Gastrocnemius medialis (tissue), 4 donors: ENCODE measurements at regions not wholly inside any gene's neighbourhood (a gene's known extent, or its start where the extent isn't known, plus 50 kb on each side); places are given as distances from the start of the nearest gene placed in this dataset.

Experiments
- ATAC-seq, 2 donors: fragments of 150-250 bp; one replicate each; pipeline ENCODE4 v1.9.1; 2016
- DNase-seq, 2 donors: peaks; one replicate each; pipeline ENCODE4 v3.0.0-alpha.2; 2019
- H3K27ac ChIP-seq, 4 donors: fragments of 200-600 bp; sonication (generic); 1 replicate in 1 of 4; 2 replicates in 3 of 4; pipeline ENCODE4 v1.5.1; 2016 to 2018; ENCODE audit warnings: mild to moderate bottlenecking in 2 of 4, moderate library complexity in 1 of 4
- H3K27me3 ChIP-seq, 3 donors: fragments of 200-600 bp; sonication (generic) in 2 of 3; 1 replicate in 1 of 3; 2 replicates in 2 of 3; pipeline versions ENCODE4 v1.5.1 to v1.6.0; 2016 to 2019; ENCODE audit warnings: mild to moderate bottlenecking in 1 of 3, moderate library complexity in 1 of 3
- H3K36me3 ChIP-seq, 2 donors: fragments of 200-600 bp; sonication (generic) in 1 of 2; one replicate each; pipeline ENCODE4 v1.5.1; 2017 to 2018
- H3K4me1 ChIP-seq, 2 donors: fragments of 200-600 bp; sonication (generic) in 1 of 2; one replicate each; pipeline ENCODE4 v1.5.1; 2016 to 2017; ENCODE audit warnings: mild to moderate bottlenecking in 2 of 2
- H3K4me3 ChIP-seq, 4 donors: fragments of 200-600 bp; sonication (generic) in 3 of 4; 1 replicate in 1 of 4; 2 replicates in 3 of 4; pipeline ENCODE4 v1.5.1; 2016 to 2019; ENCODE audit warnings: mild to moderate bottlenecking in 2 of 4
- H3K9me3 ChIP-seq, 3 donors: fragments of 200-600 bp; sonication (generic) in 2 of 3; 1 replicate in 1 of 3; 2 replicates in 2 of 3; pipeline ENCODE4 v1.5.1; 2016 to 2019
- POLR2A ChIP-seq, 2 donors: fragments of 450-650 bp; IDR thresholded peaks; one replicate each; pipeline ENCODE4 v1.6.1; 2017; ENCODE audit warnings: antibody characterized with exemption in 2 of 2, mild to moderate bottlenecking in 2 of 2, moderate library complexity in 2 of 2
- in situ Hi-C, 4 donors: fragments of 200-750 bp; cut with MboI; loops; one replicate each; pipeline versions ENCODE4 v1.15.0 to v1.8.0; 2017; ENCODE audit warnings: low sequenced_read_pairs in 4 of 4
- intact Hi-C: fragments of 100-400 bp; cut with DNase I; formaldehyde crosslinking; loops from one replicate; pipeline ENCODE4 v1.15.1; 2023; ENCODE audit warnings: low total_unique reads
- TF ChIP-seq, protein P1 (sequence below), 5 experiments: fragments of 450-650 bp in 3 of 5; fragments of 200-600 bp in 2 of 5; sonication (generic) in 2 of 5; IDR thresholded peaks in 4 of 5; conservative IDR thresholded peaks in 1 of 5; 1 replicate in 4 of 5; 2 replicates in 1 of 5; pipeline ENCODE4 v1.5.1; 2016 to 2019; ENCODE audit warnings: antibody characterized with exemption in 5 of 5, mild to moderate bottlenecking in 3 of 5, moderate library complexity in 3 of 5

DNA sequence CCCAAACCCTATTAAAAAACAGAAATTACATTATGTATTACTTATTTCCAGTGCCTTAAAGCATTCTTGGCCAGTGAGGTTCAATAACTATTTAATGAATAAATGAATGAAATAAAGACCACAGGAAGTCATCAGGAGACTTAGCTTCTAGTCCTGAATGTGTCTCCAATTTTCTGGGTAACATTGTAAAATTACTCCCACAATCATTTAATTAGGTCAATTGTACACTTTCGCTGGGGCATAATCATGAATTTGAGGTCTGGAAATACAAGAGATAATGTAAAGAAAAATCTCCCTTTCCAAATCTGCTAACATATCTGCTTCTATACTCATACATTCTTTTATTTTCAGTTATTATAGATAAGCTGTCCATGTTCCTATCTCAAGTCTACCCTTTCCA, 199.2 kb downstream of the TLR4 start:
- Histone ChIP-seq H3K4me1 (no peaks in the 10 kb centered on the region), H3K36me3 (no peaks in the 10 kb centered on the region), H3K27ac (no peak overlapping the region), H3K4me3 (no peak overlapping the region), H3K9me3 (no peaks in the 10 kb centered on the region), H3K27me3 (no peaks in the 10 kb centered on the region)
- ATAC-seq = no peak
- intact Hi-C loops (no loop called here), in situ Hi-C loops (no loop called here)
- TF ChIP-seq, protein P1, sequence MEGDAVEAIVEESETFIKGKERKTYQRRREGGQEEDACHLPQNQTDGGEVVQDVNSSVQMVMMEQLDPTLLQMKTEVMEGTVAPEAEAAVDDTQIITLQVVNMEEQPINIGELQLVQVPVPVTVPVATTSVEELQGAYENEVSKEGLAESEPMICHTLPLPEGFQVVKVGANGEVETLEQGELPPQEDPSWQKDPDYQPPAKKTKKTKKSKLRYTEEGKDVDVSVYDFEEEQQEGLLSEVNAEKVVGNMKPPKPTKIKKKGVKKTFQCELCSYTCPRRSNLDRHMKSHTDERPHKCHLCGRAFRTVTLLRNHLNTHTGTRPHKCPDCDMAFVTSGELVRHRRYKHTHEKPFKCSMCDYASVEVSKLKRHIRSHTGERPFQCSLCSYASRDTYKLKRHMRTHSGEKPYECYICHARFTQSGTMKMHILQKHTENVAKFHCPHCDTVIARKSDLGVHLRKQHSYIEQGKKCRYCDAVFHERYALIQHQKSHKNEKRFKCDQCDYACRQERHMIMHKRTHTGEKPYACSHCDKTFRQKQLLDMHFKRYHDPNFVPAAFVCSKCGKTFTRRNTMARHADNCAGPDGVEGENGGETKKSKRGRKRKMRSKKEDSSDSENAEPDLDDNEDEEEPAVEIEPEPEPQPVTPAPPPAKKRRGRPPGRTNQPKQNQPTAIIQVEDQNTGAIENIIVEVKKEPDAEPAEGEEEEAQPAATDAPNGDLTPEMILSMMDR (IDR thresholded peaks at IDR 0.05 in 4 of 5, conservative IDR thresholded peaks at IDR 0.05 in 1 of 5) = no peak
- TF ChIP-seq POLR2A (IDR thresholded peaks at IDR 0.05) = no peak
- no peak for DNase-seq

GRCh38 chr9:117906763-117907162, 202.6 kb downstream of the TLR4 start:
- ATAC-seq (no peak), DNase-seq (no peak)
- intact Hi-C loops = no loop called here
- Histone ChIP-seq H3K27ac (no peak overlapping the region), H3K36me3 (no peaks in the 10 kb centered on the region), H3K27me3 (no peaks in the 10 kb centered on the region), H3K9me3 (no peaks in the 10 kb centered on the region), H3K4me1 (no peaks in the 10 kb centered on the region), H3K4me3 (no peak overlapping the region)
- no peak for TF ChIP-seq POLR2A (IDR thresholded peaks at IDR 0.05)
- TF ChIP-seq, protein P1 (IDR thresholded peaks at IDR 0.05 in 4 of 5, conservative IDR thresholded peaks at IDR 0.05 in 1 of 5) = no peak
- in situ Hi-C loops = no loop called here

GRCh38 chr9:117907420-117907819, 203.2 kb downstream of the TLR4 start:
- Histone ChIP-seq H3K4me3 (no peak overlapping the region), H3K36me3 (no peaks in the 10 kb centered on the region), H3K9me3 (no peaks in the 10 kb centered on the region), H3K4me1 (no peaks in the 10 kb centered on the region), H3K27me3 (no peaks in the 10 kb centered on the region), H3K27ac (no peak overlapping the region)
- in situ Hi-C loops (no loop called here), intact Hi-C loops (no loop called here)
- TF ChIP-seq POLR2A (IDR thresholded peaks at IDR 0.05) = no peak
- TF ChIP-seq, protein P1 (IDR thresholded peaks at IDR 0.05 in 4 of 5, conservative IDR thresholded peaks at IDR 0.05 in 1 of 5) = no peak
- DNase-seq = no peak
- no peak for ATAC-seq

DNA sequence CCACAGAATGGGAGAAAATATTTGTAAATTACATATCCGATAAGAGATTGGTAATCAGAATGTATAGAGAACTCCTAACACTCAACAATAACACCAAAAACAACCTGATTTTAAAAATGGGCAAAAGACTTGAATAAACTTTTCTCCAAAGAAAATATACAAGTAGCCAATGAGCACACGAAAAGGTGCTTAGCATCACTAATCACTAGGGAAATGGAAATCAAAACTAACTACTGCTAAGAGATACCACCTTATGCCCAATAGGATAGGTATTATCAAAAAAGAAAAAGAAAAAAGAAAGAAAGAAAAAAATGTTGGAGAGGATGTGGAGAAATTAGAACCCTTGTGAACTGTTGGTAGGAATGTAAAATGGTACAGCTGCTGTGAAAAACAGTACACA, 212.1 kb downstream of the TLR4 start:
- ATAC-seq = no peak
- in situ Hi-C loops (no loop called here), intact Hi-C loops (no loop called here)
- no peak for DNase-seq
- H3K4me1 ChIP-seq = no peaks in the 10 kb centered on the region
- H3K9me3 ChIP-seq = no peaks in the 10 kb centered on the region
- H3K36me3 ChIP-seq = no peaks in the 10 kb centered on the region
- H3K4me3 ChIP-seq = no peak overlapping the region
- H3K27me3 ChIP-seq = no peaks in the 10 kb centered on the region
- TF ChIP-seq, protein P1 (IDR thresholded peaks at IDR 0.05 in 4 of 5, conservative IDR thresholded peaks at IDR 0.05 in 1 of 5) = no peak
- TF ChIP-seq POLR2A (IDR thresholded peaks at IDR 0.05) = no peak
- H3K27ac ChIP-seq = no peak overlapping the region

- in situ Hi-C loops = no loop called here
- no peak overlapping the region for H3K4me3 ChIP-seq
- H3K36me3 ChIP-seq = no peaks in the 10 kb centered on the region
- ATAC-seq = no peak
- TF ChIP-seq POLR2A (IDR thresholded peaks at IDR 0.05) = no peak
- TF ChIP-seq, protein P1 (IDR thresholded peaks at IDR 0.05 in 4 of 5, conservative IDR thresholded peaks at IDR 0.05 in 1 of 5) = no peak
- H3K4me1 ChIP-seq = no peaks in the 10 kb centered on the region
- no peaks in the 10 kb centered on the region for H3K9me3 ChIP-seq
- H3K27me3 ChIP-seq = no peaks in the 10 kb centered on the region
- H3K27ac ChIP-seq = no peak overlapping the region
- DNase-seq = no peak
- intact Hi-C loops = no loop called here
Measured at GRCh38 chr9:117917873-117918272, 213.7 kb downstream of the TLR4 start.
